ENCODE measurements at regions not wholly inside any gene's neighbourhood (a gene's known extent, or its start where the extent isn't known, plus 50 kb on each side); places are given as distances from the start of the nearest gene placed in this dataset.

GRCh38 chr2:117339980-117340379, 474.5 kb upstream of the DDX18 start:
- H3K4me3 ChIP-seq (replicated peaks; ENCODE audit: low read depth, low read length) = no peak overlapping the region
- TF ChIP-seq CTCF (IDR thresholded peaks at IDR 0.05; ENCODE audit: low read depth, low read length, missing control alignments) = no peak
- DNase-seq (ENCODE audit: extremely low read depth, low read depth) = no peak

- no peak for DNase-seq (ENCODE audit: extremely low read depth, low read depth)
- TF ChIP-seq CTCF (IDR thresholded peaks at IDR 0.05; ENCODE audit: low read depth, low read length, missing control alignments) = no peak
- H3K4me3 ChIP-seq (replicated peaks; ENCODE audit: low read depth, low read length) = no peak overlapping the region
These were observed 472.8 kb upstream of the DDX18 start for GRCh38 chr2:117341690-117342089.

GRCh38 chr2:117342415-117342814, 472.1 kb upstream of the DDX18 start:
- no peak for TF ChIP-seq CTCF (IDR thresholded peaks at IDR 0.05; ENCODE audit: low read depth, low read length, missing control alignments)
- H3K4me3 ChIP-seq (replicated peaks; ENCODE audit: low read depth, low read length) = no peak overlapping the region
- DNase-seq (ENCODE audit: extremely low read depth, low read depth) = no peak

- no peak for TF ChIP-seq CTCF (IDR thresholded peaks at IDR 0.05; ENCODE audit: low read depth, low read length, missing control alignments)
- no peak for DNase-seq (ENCODE audit: extremely low read depth, low read depth)
- H3K4me3 ChIP-seq (replicated peaks; ENCODE audit: low read depth, low read length) = no peak overlapping the region
These were observed 464.8 kb upstream of the DDX18 start for GRCh38 chr2:117349687-117350086.

GRCh38 chr2:117351396-117351795, 463.1 kb upstream of the DDX18 start:
- no peak overlapping the region for H3K4me3 ChIP-seq (replicated peaks; ENCODE audit: low read depth, low read length)
- TF ChIP-seq CTCF (IDR thresholded peaks at IDR 0.05; ENCODE audit: low read depth, low read length, missing control alignments) = no peak
- DNase-seq (ENCODE audit: extremely low read depth, low read depth) = no peak

- no peak for DNase-seq (ENCODE audit: extremely low read depth, low read depth)
- TF ChIP-seq CTCF (IDR thresholded peaks at IDR 0.05; ENCODE audit: low read depth, low read length, missing control alignments) = no peak
- H3K4me3 ChIP-seq (replicated peaks; ENCODE audit: low read depth, low read length) = no peak overlapping the region
These were observed 455.1 kb upstream of the DDX18 start for GRCh38 chr2:117359266-117359914.

- no peak overlapping the region for H3K4me3 ChIP-seq (replicated peaks; ENCODE audit: low read depth, low read length)
- TF ChIP-seq CTCF (IDR thresholded peaks at IDR 0.05; ENCODE audit: low read depth, low read length, missing control alignments) = no peak
- no peak for DNase-seq (ENCODE audit: extremely low read depth, low read depth)
These were observed 453.9 kb upstream of the DDX18 start for GRCh38 chr2:117360586-117360985.
